Heart left ventricle (tissue), 16 donors: ENCODE measurements at regions not wholly inside any gene's neighbourhood (a gene's known extent, or its start where the extent isn't known, plus 50 kb on each side); places are given as distances from the start of the nearest gene placed in this dataset.

Experiments used
- ATAC-seq, 4 donors: fragments of 200-7000 bp; cut with Tn5 transposase; one replicate each; pipeline ENCODE4 v1.9.1; 2020 to 2022; ENCODE audit warnings: moderate library complexity in 4 of 4, mild to moderate bottlenecking in 3 of 4, moderate number of reproducible peaks in 1 of 4
- DNase-seq, 5 donors: peaks; one replicate each; pipeline ENCODE4 v3.0.0-alpha.2; 2020
- H3K27ac ChIP-seq, 12 donors: fragments of 200-600 bp; sonication (generic) in 4 of 12; one replicate each; pipeline versions ENCODE4 v1.5.0 to v1.8.0; 2016 to 2022; ENCODE audit warnings: mild to moderate bottlenecking in 2 of 12
- H3K27me3 ChIP-seq, 9 donors: fragments of 200-600 bp; sonication (generic) in 2 of 9; one replicate each; pipeline versions ENCODE4 v1.5.1 to v1.8.0; 2016 to 2022; ENCODE audit warnings: mild to moderate bottlenecking in 3 of 9
- H3K36me3 ChIP-seq, 9 donors: fragments of 200-600 bp; sonication (generic) in 2 of 9; one replicate each; pipeline versions ENCODE4 v1.5.0 to v1.8.0; 2018 to 2022; ENCODE audit warnings: mild to moderate bottlenecking in 2 of 9
- H3K4me1 ChIP-seq, 12 donors: fragments of 200-600 bp; sonication (generic) in 4 of 12; one replicate each; pipeline versions ENCODE4 v1.5.0 to v1.8.0; 2016 to 2022; ENCODE audit warnings: mild to moderate bottlenecking in 3 of 12
- H3K4me3 ChIP-seq, 12 donors: fragments of 200-600 bp; sonication (generic) in 4 of 12; one replicate each; pipeline versions ENCODE4 v1.5.0 to v1.8.0; 2017 to 2022; ENCODE audit warnings: mild to moderate bottlenecking in 9 of 12, moderate library complexity in 4 of 12
- H3K9me3 ChIP-seq, 12 donors: fragments of 200-600 bp; sonication (generic) in 4 of 12; one replicate each; pipeline versions ENCODE4 v1.5.0 to v1.8.0; 2016 to 2022; ENCODE audit warnings: mild to moderate bottlenecking in 1 of 12
- POLR2A ChIP-seq, 2 donors: fragments of 450-650 bp; IDR thresholded peaks; one replicate each; pipeline ENCODE4 v1.6.1; 2017; ENCODE audit warnings: antibody characterized with exemption in 2 of 2, mild to moderate bottlenecking in 2 of 2, moderate library complexity in 2 of 2
- WGBS, 4 donors: extraction: QIAGEN DNeasy Blood & Tissue Kit in 2 of 4; methylation state at CpG; one replicate each; pipeline versions ENCODE4 v1.1.5 to v1.1.7; 2013 to 2018; 5-methylcytosine and 5-hydroxymethylcytosine counted together
- intact Hi-C, 10 donors: fragments of 100-400 bp; cut with DNase I; formaldehyde crosslinking; loops; one replicate each; pipeline versions ENCODE4 v1.11.1 to v1.14.2; 2022
- TF ChIP-seq, protein P1 (sequence below), 12 donors: fragments of 200-600 bp; sonication (generic) in 4 of 12; IDR thresholded peaks; one replicate each; pipeline versions ENCODE4 v1.5.0 to v1.8.0; 2018 to 2022; ENCODE audit warnings: antibody characterized with exemption in 12 of 12, mild to moderate bottlenecking in 5 of 12
- donor health status: ischemic (EF 13 %, LVEDD 7.1; RV severe dilation, severe dysfunction).
- donor health status: healthy with polysubstance abuse.
- donor health status: DM: no; HTN: yes; CAD: no.
- donor health status: DM: no; HTN: no; CAD: no.
- donor health status: ischemic (EF 25% LVEDD 6.9; RV normal size, moderate dysfunction).
- donor health status: ischemic (EF 25% LVEDD 5.7; RV mildly dilated, moderate dysfunction).
- donor health status: healthy.
- donor health status: DM: yes; HTN: yes; CAD: no.
- donor health status: ischemic (EF 35%, LVEDD 5.7; RV mildly dilated, moderate dysfunction).
- donor health status: nonischemic (EF 11% LVEDD 7.7; RV severe dilation, severe dysfunction).
- donor health status: DM: yes; HTN: yes; CAD: no.
- donor health status: PGD.
- donor health status: ischemic (EF 29% LVEDD 5.4; RV normal size, mild dysfunction).
- donor health status: nonischemic (EF 23%, LVEDD 6.1; RV moderate dilation, normal function).

DNA sequence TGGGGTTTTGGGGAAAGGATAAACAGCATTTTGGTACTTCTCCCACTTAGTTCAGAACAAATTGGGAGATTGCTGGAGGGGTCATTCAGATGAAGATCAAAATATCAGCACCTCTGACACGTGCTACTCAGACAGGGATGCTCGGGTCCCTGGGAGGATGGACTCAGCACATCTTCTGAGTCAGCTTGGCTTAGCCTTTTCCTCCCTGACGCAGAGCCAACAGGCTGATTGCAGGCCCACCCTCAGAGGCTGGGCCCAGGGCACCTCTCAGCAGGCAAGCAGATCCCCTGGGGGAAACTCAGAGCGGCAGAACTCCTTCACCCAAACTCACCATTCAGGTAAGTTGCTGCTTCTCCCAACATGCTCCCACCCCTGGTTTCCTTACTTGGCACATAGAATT lies 304.9 kb downstream of the TLE3 start:
- Histone ChIP-seq H3K36me3 (no peaks in the 10 kb centered on the region), H3K27ac (no peak overlapping the region), H3K4me1 (peaks cover 0 to 28% (median 11%) of the 10 kb centered on the region in 12 donors), H3K4me3 (no peak overlapping the region), H3K27me3 (peaks cover 0 to 5% (median 0%) of the 10 kb centered on the region in 9 donors), H3K9me3 (peaks cover 0 to 10% (median 3%) of the 10 kb centered on the region in 12 donors)
- no peak for TF ChIP-seq POLR2A (IDR thresholded peaks at IDR 0.05)
- TF ChIP-seq, protein P1, sequence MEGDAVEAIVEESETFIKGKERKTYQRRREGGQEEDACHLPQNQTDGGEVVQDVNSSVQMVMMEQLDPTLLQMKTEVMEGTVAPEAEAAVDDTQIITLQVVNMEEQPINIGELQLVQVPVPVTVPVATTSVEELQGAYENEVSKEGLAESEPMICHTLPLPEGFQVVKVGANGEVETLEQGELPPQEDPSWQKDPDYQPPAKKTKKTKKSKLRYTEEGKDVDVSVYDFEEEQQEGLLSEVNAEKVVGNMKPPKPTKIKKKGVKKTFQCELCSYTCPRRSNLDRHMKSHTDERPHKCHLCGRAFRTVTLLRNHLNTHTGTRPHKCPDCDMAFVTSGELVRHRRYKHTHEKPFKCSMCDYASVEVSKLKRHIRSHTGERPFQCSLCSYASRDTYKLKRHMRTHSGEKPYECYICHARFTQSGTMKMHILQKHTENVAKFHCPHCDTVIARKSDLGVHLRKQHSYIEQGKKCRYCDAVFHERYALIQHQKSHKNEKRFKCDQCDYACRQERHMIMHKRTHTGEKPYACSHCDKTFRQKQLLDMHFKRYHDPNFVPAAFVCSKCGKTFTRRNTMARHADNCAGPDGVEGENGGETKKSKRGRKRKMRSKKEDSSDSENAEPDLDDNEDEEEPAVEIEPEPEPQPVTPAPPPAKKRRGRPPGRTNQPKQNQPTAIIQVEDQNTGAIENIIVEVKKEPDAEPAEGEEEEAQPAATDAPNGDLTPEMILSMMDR (IDR thresholded peaks at IDR 0.05): no peak
- DNase-seq (no peak), ATAC-seq (no peak)
- WGBS, 4 donors: 75 to 82% (median 80%) methylated on average over 4 of the region's 4 CpGs
- intact Hi-C loops: no loop called here

DNA sequence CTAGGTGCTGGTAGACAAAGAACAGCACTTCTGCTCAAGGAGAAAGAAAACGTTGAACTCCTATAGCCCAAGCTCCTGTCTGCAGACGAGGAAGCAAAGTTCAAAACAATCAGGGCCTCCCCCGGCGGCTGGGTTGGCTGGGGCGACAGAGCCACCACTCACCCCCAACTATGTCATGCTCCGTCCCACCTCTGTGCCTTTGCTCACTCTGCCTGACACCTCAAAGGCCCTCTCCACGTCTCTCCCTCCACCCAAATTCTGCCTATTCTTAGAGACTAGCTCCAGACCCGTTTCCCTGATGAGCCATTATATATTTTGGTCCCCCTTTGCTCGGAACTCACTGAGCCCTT lies 304.3 kb downstream of the TLE3 start:
- WGBS, 4 donors: 76 to 85% (median 82%) methylated on average over 9 of the region's 9 CpGs
- intact Hi-C loops: no loop called here
- TF ChIP-seq POLR2A (IDR thresholded peaks at IDR 0.05): no peak
- TF ChIP-seq, protein P1 (IDR thresholded peaks at IDR 0.05): no peak
- peaks cover 0 to 28% (median 11%) of the 10 kb centered on the region in 12 donors for H3K4me1 ChIP-seq
- H3K9me3 ChIP-seq: peaks cover 0 to 10% (median 3%) of the 10 kb centered on the region in 12 donors
- peak overlapping the region in 5 of 12 donors; percentile 60 to 82 (median 78) for H3K27ac ChIP-seq
- no peak overlapping the region for H3K4me3 ChIP-seq
- peaks cover 0 to 5% (median 0%) of the 10 kb centered on the region in 9 donors for H3K27me3 ChIP-seq
- H3K36me3 ChIP-seq: no peaks in the 10 kb centered on the region
- no peak for ATAC-seq
- no peak for DNase-seq

DNA sequence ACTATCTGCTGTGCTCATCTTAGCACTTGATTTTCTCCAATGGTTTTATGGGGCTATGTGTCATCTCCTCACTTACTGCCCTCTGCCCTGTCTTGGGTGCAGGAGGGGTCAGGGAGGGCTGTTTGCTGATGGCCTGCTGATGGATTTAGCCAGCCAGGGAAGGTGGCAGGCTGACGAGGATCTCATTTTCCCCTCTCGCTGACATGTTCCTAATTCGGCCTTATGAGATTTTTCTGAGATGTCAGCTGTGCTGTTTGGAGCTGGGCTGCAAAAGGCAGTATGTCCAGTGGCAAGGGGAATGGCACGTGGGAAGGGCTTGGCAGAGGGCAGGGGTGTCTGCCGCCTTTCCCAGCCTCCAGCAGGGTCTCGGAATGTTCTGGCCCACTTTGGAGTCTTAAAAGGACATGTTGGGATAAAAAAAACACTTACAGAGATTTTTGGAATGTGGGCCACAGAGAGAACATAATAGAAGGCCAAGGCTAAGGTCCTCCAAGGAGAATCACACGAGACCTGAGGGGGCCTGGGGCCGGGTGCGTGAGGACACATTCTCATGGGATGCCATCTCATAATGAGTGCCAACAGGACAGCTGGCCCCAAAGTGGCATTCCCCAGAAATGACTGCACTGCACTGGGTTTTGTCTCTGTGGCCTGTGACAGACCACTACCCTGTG lies 303.8 kb downstream of the TLE3 start:
- H3K4me1 ChIP-seq: peaks cover 0 to 28% (median 13%) of the 10 kb centered on the region in 12 donors
- intact Hi-C loops: no loop called here
- no peak for DNase-seq
- no peak overlapping the region for H3K4me3 ChIP-seq
- peak overlapping the region in 6 of 12 donors; percentile 40 to 82 (median 78) for H3K27ac ChIP-seq
- H3K27me3 ChIP-seq: peaks cover 0 to 5% (median 0%) of the 10 kb centered on the region in 9 donors
- 62 to 74% (median 64%) methylated on average over 9 of the region's 9 CpGs for WGBS, 4 donors
- peak in 3 of 4 donors; percentile 24 to 62 (median 27) for ATAC-seq
- H3K9me3 ChIP-seq: peaks cover 0 to 10% (median 3%) of the 10 kb centered on the region in 12 donors
- TF ChIP-seq, protein P1 (IDR thresholded peaks at IDR 0.05): no peak
- no peak for TF ChIP-seq POLR2A (IDR thresholded peaks at IDR 0.05)
- H3K36me3 ChIP-seq: no peaks in the 10 kb centered on the region

DNA sequence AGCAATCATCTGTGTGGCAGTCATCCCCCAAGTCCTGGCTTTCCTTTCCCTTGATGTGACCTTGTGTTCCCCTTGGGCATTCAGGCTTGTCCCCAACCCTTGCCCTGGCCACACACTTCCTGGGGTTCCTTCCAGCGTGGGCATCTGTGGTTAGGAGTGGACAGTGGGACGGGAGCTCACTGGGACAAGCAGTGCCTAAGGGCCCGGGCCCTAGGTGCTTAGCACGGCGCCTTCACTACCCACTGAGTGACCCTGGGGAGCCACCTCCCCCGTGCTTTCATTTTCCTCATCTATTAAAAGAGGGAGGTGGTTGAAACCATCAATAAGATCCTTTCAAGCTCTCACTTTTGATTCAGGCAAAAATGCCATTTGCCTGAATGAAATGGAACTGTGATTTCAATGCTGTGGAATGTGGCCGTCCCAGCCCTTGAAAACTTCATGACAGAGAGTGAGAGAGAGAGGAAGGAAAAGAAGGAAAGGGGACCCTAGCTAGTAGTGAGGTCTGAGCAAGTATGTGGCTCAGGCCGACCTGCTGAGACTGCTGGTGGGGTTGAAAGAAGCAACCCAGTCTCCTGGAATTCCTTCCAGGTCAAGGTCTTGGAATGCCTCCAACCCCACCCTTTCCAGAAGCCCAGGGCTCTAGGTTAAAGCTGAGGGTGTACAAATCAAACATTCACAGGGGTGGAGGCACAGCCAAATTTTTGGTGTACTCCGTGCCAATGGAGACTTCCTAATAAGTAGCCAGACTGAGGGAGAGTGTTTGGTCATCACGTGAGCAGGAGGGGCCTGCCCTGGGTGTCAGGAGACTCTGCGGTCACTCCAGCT lies 302.9 kb downstream of the TLE3 start:
- H3K27ac ChIP-seq: peak overlapping the region; percentile 12 to 82 (median 58)
- H3K4me1 ChIP-seq: peaks cover 0 to 28% (median 13%) of the 10 kb centered on the region in 12 donors
- ATAC-seq (peak; percentile 51 to 77 (median 73)), DNase-seq (peak in 1 of 5 donors; percentile 38)
- peaks cover 0 to under 1% (median 0%) of the 10 kb centered on the region in 9 donors for H3K27me3 ChIP-seq
- 58 to 76% (median 62%) methylated on average over 11 of the region's 11 CpGs for WGBS, 4 donors
- H3K4me3 ChIP-seq: no peak overlapping the region
- H3K9me3 ChIP-seq: peaks cover 0 to 10% (median 3%) of the 10 kb centered on the region in 12 donors
- no peaks in the 10 kb centered on the region for H3K36me3 ChIP-seq
- TF ChIP-seq POLR2A (IDR thresholded peaks at IDR 0.05): no peak
- TF ChIP-seq, protein P1 (IDR thresholded peaks at IDR 0.05): no peak
- intact Hi-C loops: no loop called here
